GM23248 (cell line): ENCODE measurements at regions not wholly inside any gene's neighbourhood (a gene's known extent, or its start where the extent isn't known, plus 50 kb on each side); places are given as distances from the start of the nearest gene placed in this dataset.

Experiments used
- EZH2 ChIP-seq: fragments of 200-600 bp; sonication (generic); IDR thresholded peaks from 2 replicates; pipeline ENCODE4 v1.6.1; 2018; ENCODE audit warnings: antibody characterized with exemption, mild to moderate bottlenecking; ENCODE audit not compliant: insufficient read depth, poor library complexity, severe bottlenecking
- EZH2phosphoT487 ChIP-seq: fragments of 200-600 bp; sonication (generic); IDR thresholded peaks from 2 replicates; pipeline ENCODE4 v1.6.1; 2018; ENCODE audit warnings: antibody characterized with exemption, moderate library complexity, mild to moderate bottlenecking, low read depth; ENCODE audit not compliant: insufficient read depth

- no peak for TF ChIP-seq EZH2
- TF ChIP-seq EZH2phosphoT487, result no peak
These were observed 373.8 kb upstream of the ARGLU1 start for GRCh38 chr13:106941779-106942178.
